ENCODE measurements at regions not wholly inside any gene's neighbourhood (a gene's known extent, or its start where the extent isn't known, plus 50 kb on each side); places are given as distances from the start of the nearest gene placed in this dataset.

- H3K4me1 Mint-ChIP-seq = no peaks in the 10 kb centered on the region
- H3K9me3 ChIP-seq = no peaks in the 10 kb centered on the region
- no peak for DNase-seq
- ATAC-seq (replicated peaks in 1 of 4) = no peak
- H3K36me3 Mint-ChIP-seq = no peaks in the 10 kb centered on the region
- POLR2A ChIA-PET = no interaction called here
- whole genome bisulfite sequencing (ENCODE audit: insufficient coverage) = no CpG with 5 or more reads among the region's 2 CpGs
- no peaks in the 10 kb centered on the region for H3K27me3 ChIP-seq (replicated peaks in 1 of 2; ENCODE audit: control insufficient read depth in 2 of 2, extremely low read depth in 1 of 2, insufficient read depth in 2 of 2, low read length in 1 of 2)
- H3K27me3 Mint-ChIP-seq = no peaks in the 10 kb centered on the region
- no peak overlapping the region for H3K27ac ChIP-seq (ENCODE audit: low read length)
- no peak overlapping the region for H3K4me3 ChIP-seq (ENCODE audit: control insufficient read depth in 1 of 2, extremely low read depth in 1 of 2, low read length in 1 of 2)
- no peaks in the 10 kb centered on the region for H3K36me3 ChIP-seq (ENCODE audit: control insufficient read depth in 2 of 2, extremely low read depth in 1 of 2, insufficient read depth in 1 of 2, low read length in 1 of 2)
- H3K27ac Mint-ChIP-seq = no peak overlapping the region
- H3K9me3 Mint-ChIP-seq = peaks cover 0 to 13% (median 8%) of the 10 kb centered on the region in 3 donors
- no peaks in the 10 kb centered on the region for H3K4me1 ChIP-seq (ENCODE audit: control insufficient read depth in 1 of 2, extremely low read depth in 1 of 2, insufficient read depth in 2 of 2, low read length in 2 of 2)
- H3K4me3 Mint-ChIP-seq = no peak overlapping the region
- CTCF ChIA-PET = no interaction called here
These were observed 674.7 kb upstream of the SALL1 start for GRCh38 chr16:51825779-51826178.

GRCh38 chr16:51822471-51822870, 671.4 kb upstream of the SALL1 start:
- Mint-ChIP-seq H3K4me1 (no peaks in the 10 kb centered on the region), H3K27me3 (no peaks in the 10 kb centered on the region), H3K4me3 (no peak overlapping the region), H3K9me3 (peaks cover 0 to 13% (median 9%) of the 10 kb centered on the region in 3 donors), H3K27ac (no peak overlapping the region), H3K36me3 (no peaks in the 10 kb centered on the region)
- CTCF ChIA-PET = interaction anchor here in 1 of 2 donors (0.7 kb wide), 1 partner anchor 12 kb away, joined by 3 read pairs; no protein-coding TSS in a partner anchor
- no peaks in the 10 kb centered on the region for H3K4me1 ChIP-seq (ENCODE audit: control insufficient read depth in 1 of 2, extremely low read depth in 1 of 2, insufficient read depth in 2 of 2, low read length in 2 of 2)
- DNase-seq = no peak
- no peaks in the 10 kb centered on the region for H3K36me3 ChIP-seq (ENCODE audit: control insufficient read depth in 2 of 2, extremely low read depth in 1 of 2, insufficient read depth in 1 of 2, low read length in 1 of 2)
- POLR2A ChIA-PET = no interaction called here
- ATAC-seq (replicated peaks in 1 of 4) = no peak
- H3K27ac ChIP-seq (ENCODE audit: low read length) = no peak overlapping the region
- WGBS (ENCODE audit: insufficient coverage) = 60% methylated on average over 2 of the region's 2 CpGs
- no peaks in the 10 kb centered on the region for H3K9me3 ChIP-seq
- H3K27me3 ChIP-seq (replicated peaks in 1 of 2; ENCODE audit: control insufficient read depth in 2 of 2, extremely low read depth in 1 of 2, insufficient read depth in 2 of 2, low read length in 1 of 2) = no peaks in the 10 kb centered on the region
- no peak overlapping the region for H3K4me3 ChIP-seq (ENCODE audit: control insufficient read depth in 1 of 2, extremely low read depth in 1 of 2, low read length in 1 of 2)

- no peaks in the 10 kb centered on the region for H3K4me1 ChIP-seq (ENCODE audit: control insufficient read depth in 1 of 2, extremely low read depth in 1 of 2, insufficient read depth in 2 of 2, low read length in 2 of 2)
- Mint-ChIP-seq H3K4me1 (no peaks in the 10 kb centered on the region), H3K4me3 (no peak overlapping the region), H3K9me3 (peaks cover 0 to 11% (median 9%) of the 10 kb centered on the region in 3 donors), H3K27me3 (no peaks in the 10 kb centered on the region), H3K36me3 (no peaks in the 10 kb centered on the region), H3K27ac (no peak overlapping the region)
- POLR2A ChIA-PET = no interaction called here
- DNase-seq (no peak), ATAC-seq (replicated peaks in 1 of 4) (no peak)
- no peak overlapping the region for H3K4me3 ChIP-seq (ENCODE audit: control insufficient read depth in 1 of 2, extremely low read depth in 1 of 2, low read length in 1 of 2)
- no peaks in the 10 kb centered on the region for H3K36me3 ChIP-seq (ENCODE audit: control insufficient read depth in 2 of 2, extremely low read depth in 1 of 2, insufficient read depth in 1 of 2, low read length in 1 of 2)
- no peaks in the 10 kb centered on the region for H3K9me3 ChIP-seq
- 100% methylated on average over 1 of the region's 1 CpG for WGBS (ENCODE audit: insufficient coverage)
- H3K27me3 ChIP-seq (replicated peaks in 1 of 2; ENCODE audit: control insufficient read depth in 2 of 2, extremely low read depth in 1 of 2, insufficient read depth in 2 of 2, low read length in 1 of 2) = no peaks in the 10 kb centered on the region
- CTCF ChIA-PET = no interaction called here
- H3K27ac ChIP-seq (ENCODE audit: low read length) = no peak overlapping the region
These were observed 670.5 kb upstream of the SALL1 start for GRCh38 chr16:51821527-51821926.

- DNase-seq (no peak), ATAC-seq (replicated peaks in 1 of 4) (no peak)
- POLR2A ChIA-PET = interaction anchor here in 1 of 2 donors (0.6 kb wide), 1 partner anchor 13 kb away, joined by 9 read pairs; no protein-coding TSS in a partner anchor
- H3K27ac Mint-ChIP-seq = no peak overlapping the region
- H3K9me3 Mint-ChIP-seq = peaks cover 0 to 11% (median 9%) of the 10 kb centered on the region in 3 donors
- H3K4me3 Mint-ChIP-seq = no peak overlapping the region
- H3K4me1 Mint-ChIP-seq = no peaks in the 10 kb centered on the region
- Histone ChIP-seq H3K27ac (ENCODE audit: low read length) (no peak overlapping the region), H3K27me3 (replicated peaks in 1 of 2; ENCODE audit: control insufficient read depth in 2 of 2, extremely low read depth in 1 of 2, insufficient read depth in 2 of 2, low read length in 1 of 2) (no peaks in the 10 kb centered on the region), H3K4me3 (ENCODE audit: control insufficient read depth in 1 of 2, extremely low read depth in 1 of 2, low read length in 1 of 2) (no peak overlapping the region), H3K9me3 (no peaks in the 10 kb centered on the region), H3K36me3 (ENCODE audit: control insufficient read depth in 2 of 2, extremely low read depth in 1 of 2, insufficient read depth in 1 of 2, low read length in 1 of 2) (no peaks in the 10 kb centered on the region), H3K4me1 (ENCODE audit: control insufficient read depth in 1 of 2, extremely low read depth in 1 of 2, insufficient read depth in 2 of 2, low read length in 2 of 2) (no peaks in the 10 kb centered on the region)
- CTCF ChIA-PET = no interaction called here
- no peaks in the 10 kb centered on the region for H3K36me3 Mint-ChIP-seq
- no peaks in the 10 kb centered on the region for H3K27me3 Mint-ChIP-seq
- WGBS (ENCODE audit: insufficient coverage) = 80% methylated on average over 1 of the region's 4 CpGs
These were observed 669.1 kb upstream of the SALL1 start for GRCh38 chr16:51820176-51820575.

GRCh38 chr16:51818342-51818944, 667.4 kb upstream of the SALL1 start:
- no peaks in the 10 kb centered on the region for H3K9me3 ChIP-seq
- ChIA-PET CTCF (no interaction called here), POLR2A (no interaction called here)
- Mint-ChIP-seq H3K36me3 (no peaks in the 10 kb centered on the region), H3K9me3 (peaks cover 4 to 16% (median 9%) of the 10 kb centered on the region in 3 donors), H3K27me3 (no peaks in the 10 kb centered on the region), H3K27ac (no peak overlapping the region), H3K4me3 (no peak overlapping the region), H3K4me1 (no peaks in the 10 kb centered on the region)
- H3K36me3 ChIP-seq (ENCODE audit: control insufficient read depth in 2 of 2, extremely low read depth in 1 of 2, insufficient read depth in 1 of 2, low read length in 1 of 2) = no peaks in the 10 kb centered on the region
- WGBS (ENCODE audit: insufficient coverage) = no CpG with 5 or more reads among the region's 4 CpGs
- H3K4me1 ChIP-seq (ENCODE audit: control insufficient read depth in 1 of 2, extremely low read depth in 1 of 2, insufficient read depth in 2 of 2, low read length in 2 of 2) = no peaks in the 10 kb centered on the region
- no peaks in the 10 kb centered on the region for H3K27me3 ChIP-seq (replicated peaks in 1 of 2; ENCODE audit: control insufficient read depth in 2 of 2, extremely low read depth in 1 of 2, insufficient read depth in 2 of 2, low read length in 1 of 2)
- no peak overlapping the region for H3K27ac ChIP-seq (ENCODE audit: low read length)
- ATAC-seq (replicated peaks in 1 of 4) (no peak), DNase-seq (no peak)
- H3K4me3 ChIP-seq (ENCODE audit: control insufficient read depth in 1 of 2, extremely low read depth in 1 of 2, low read length in 1 of 2) = no peak overlapping the region

GRCh38 chr16:51816929-51817328, 665.9 kb upstream of the SALL1 start:
- Histone ChIP-seq H3K9me3 (no peaks in the 10 kb centered on the region), H3K27ac (ENCODE audit: low read length) (no peak overlapping the region), H3K4me1 (ENCODE audit: control insufficient read depth in 1 of 2, extremely low read depth in 1 of 2, insufficient read depth in 2 of 2, low read length in 2 of 2) (no peaks in the 10 kb centered on the region), H3K27me3 (replicated peaks in 1 of 2; ENCODE audit: control insufficient read depth in 2 of 2, extremely low read depth in 1 of 2, insufficient read depth in 2 of 2, low read length in 1 of 2) (no peaks in the 10 kb centered on the region), H3K4me3 (ENCODE audit: control insufficient read depth in 1 of 2, extremely low read depth in 1 of 2, low read length in 1 of 2) (no peak overlapping the region), H3K36me3 (ENCODE audit: control insufficient read depth in 2 of 2, extremely low read depth in 1 of 2, insufficient read depth in 1 of 2, low read length in 1 of 2) (no peaks in the 10 kb centered on the region)
- Mint-ChIP-seq H3K4me1 (no peaks in the 10 kb centered on the region), H3K4me3 (no peak overlapping the region), H3K36me3 (no peaks in the 10 kb centered on the region), H3K9me3 (peaks cover 7 to 24% (median 13%) of the 10 kb centered on the region in 3 donors), H3K27ac (no peak overlapping the region), H3K27me3 (no peaks in the 10 kb centered on the region)
- ATAC-seq (replicated peaks in 1 of 4) = no peak
- ChIA-PET POLR2A (no interaction called here), CTCF (no interaction called here)
- no peak for DNase-seq

GRCh38 chr16:51815523-51815922, 664.5 kb upstream of the SALL1 start:
- Histone ChIP-seq H3K27ac (ENCODE audit: low read length) (no peak overlapping the region), H3K9me3 (no peaks in the 10 kb centered on the region), H3K4me1 (ENCODE audit: control insufficient read depth in 1 of 2, extremely low read depth in 1 of 2, insufficient read depth in 2 of 2, low read length in 2 of 2) (no peaks in the 10 kb centered on the region), H3K27me3 (replicated peaks in 1 of 2; ENCODE audit: control insufficient read depth in 2 of 2, extremely low read depth in 1 of 2, insufficient read depth in 2 of 2, low read length in 1 of 2) (no peaks in the 10 kb centered on the region), H3K36me3 (ENCODE audit: control insufficient read depth in 2 of 2, extremely low read depth in 1 of 2, insufficient read depth in 1 of 2, low read length in 1 of 2) (no peaks in the 10 kb centered on the region), H3K4me3 (ENCODE audit: control insufficient read depth in 1 of 2, extremely low read depth in 1 of 2, low read length in 1 of 2) (no peak overlapping the region)
- no peak for DNase-seq
- ATAC-seq (replicated peaks in 1 of 4) = no peak
- peaks cover 7 to 20% (median 13%) of the 10 kb centered on the region in 3 donors for H3K9me3 Mint-ChIP-seq
- ChIA-PET CTCF (interaction anchor here in 1 of 2 donors (1.1 kb wide), 1 partner anchor 14 kb away, joined by 3 read pairs; no protein-coding TSS in a partner anchor), POLR2A (no interaction called here)
- H3K27ac Mint-ChIP-seq = no peak overlapping the region
- no CpG with 5 or more reads among the region's 3 CpGs for WGBS (ENCODE audit: insufficient coverage)
- no peaks in the 10 kb centered on the region for H3K36me3 Mint-ChIP-seq
- no peaks in the 10 kb centered on the region for H3K27me3 Mint-ChIP-seq
- H3K4me3 Mint-ChIP-seq = no peak overlapping the region
- H3K4me1 Mint-ChIP-seq = no peaks in the 10 kb centered on the region
